ENCODE measurements at regions not wholly inside any gene's neighbourhood (a gene's known extent, or its start where the extent isn't known, plus 50 kb on each side); places are given as distances from the start of the nearest gene placed in this dataset.
A peak's percentile ranks its signal among the peaks of the same experiment; 100 is the strongest.

GRCh38 chr11:27865105-27865504 is 164.8 kb upstream of the BDNF start:
- peak; percentile 5; the same call in 1 of the 2 replicates for TF ChIP-seq RAD21 (IDR thresholded peaks at IDR 0.05; ENCODE audit: insufficient read depth, low read depth, low read length)
- TF ChIP-seq TAF1 (IDR thresholded peaks at IDR 0.05; ENCODE audit: borderline replicate concordance, low read depth, low read length) = no peak
- TF ChIP-seq RELA (IDR thresholded peaks at IDR 0.05; ENCODE audit: borderline replicate concordance, partially characterized antibody) = no peak
- WGBS (ENCODE audit: insufficient coverage, insufficient replicate concordance, low lambda C conversion rate, missing lambda C conversion rate) = 7% methylated on average over 3 of the region's 3 CpGs
- no peaks in the 10 kb centered on the region for H3K79me2 ChIP-seq (ENCODE audit: control insufficient read depth, insufficient read depth, low read length)
- ChIA-PET RAD21 (ENCODE audit: unreplicated experiment) (interaction anchor here (0.7 kb wide), 1 partner anchor 46 kb away, joined by 3 read pairs; no protein-coding TSS in a partner anchor), CTCF (interaction anchor here (2.4 kb wide), 1 partner anchor 8 kb away, joined by 6 read pairs; no protein-coding TSS in a partner anchor), POLR2A (no interaction called here), SMC1A (ENCODE audit: uncharacterized antibody, unreplicated experiment) (interaction anchor here (0.9 to 2.3 kb wide), 3 partner anchors 8 to 631 kb away, joined by 3 to 8 read pairs (median 3); no protein-coding TSS in a partner anchor)
- in situ Hi-C loops (cut with MboI) = no loop called here
- H3K4me1 ChIP-seq (ENCODE audit: control insufficient read depth, insufficient read depth, low read length) = no peaks in the 10 kb centered on the region
- no peaks in the 10 kb centered on the region for H3K9me3 ChIP-seq (replicated peaks; ENCODE audit: control insufficient read depth, insufficient read depth, low read length)
- H3K27ac ChIP-seq (ENCODE audit: control insufficient read depth, insufficient read depth) = no peak overlapping the region
- no peak overlapping the region for H3K4me3 ChIP-seq
- H3K4me2 ChIP-seq (ENCODE audit: control insufficient read depth, insufficient read depth) = no peak overlapping the region
- H2AFZ ChIP-seq (ENCODE audit: control insufficient read depth, low read depth, low read length) = no peak overlapping the region
- H4K20me1 ChIP-seq (ENCODE audit: control insufficient read depth, insufficient read depth) = no peaks in the 10 kb centered on the region
- FAIRE-seq = no peak
- no peaks in the 10 kb centered on the region for H3K27me3 ChIP-seq (replicated peaks in 1 of 2; ENCODE audit: control insufficient read depth in 2 of 2, insufficient read depth in 2 of 2, low read length in 1 of 2)
- DNase-seq (ENCODE audit: low read depth, low spot score) = no peak
- intact Hi-C loops (cut with micrococcal nuclease; ENCODE audit: unreplicated experiment) = no loop called here
- no peak for ATAC-seq
- H3K36me3 ChIP-seq (ENCODE audit: control insufficient read depth in 2 of 2, insufficient read depth in 2 of 2, low read length in 1 of 2) = no peaks in the 10 kb centered on the region
- no TSS peak for BruUV-seq (replicated peaks)
- no peak overlapping the region for H3K9ac ChIP-seq (ENCODE audit: control insufficient read depth, insufficient read depth, low read length)

DNA sequence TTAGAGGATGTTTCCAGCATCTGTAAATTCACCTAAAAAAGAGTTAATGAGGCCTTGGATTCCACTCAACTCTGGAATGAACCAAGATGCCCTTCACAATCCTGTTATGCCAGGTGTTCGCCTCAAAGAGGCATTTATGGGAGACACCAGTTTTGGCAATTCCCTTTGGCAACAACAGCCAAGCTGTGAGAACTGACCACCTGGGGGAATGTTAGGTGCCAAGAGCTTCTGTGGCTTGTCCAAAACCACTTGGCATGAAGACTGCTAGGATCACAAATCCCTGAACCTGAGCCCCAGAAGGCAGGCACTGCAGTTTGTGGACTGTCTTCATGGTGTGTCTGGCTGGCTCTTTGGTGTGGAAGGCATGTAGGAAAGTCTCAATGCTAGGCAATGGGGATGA is 164.4 kb upstream of the BDNF start:
- no peak overlapping the region for H3K4me2 ChIP-seq (ENCODE audit: control insufficient read depth, insufficient read depth)
- no peak overlapping the region for H3K27ac ChIP-seq (ENCODE audit: control insufficient read depth, insufficient read depth)
- H3K79me2 ChIP-seq (ENCODE audit: control insufficient read depth, insufficient read depth, low read length) = no peaks in the 10 kb centered on the region
- H3K9me3 ChIP-seq (replicated peaks; ENCODE audit: control insufficient read depth, insufficient read depth, low read length) = no peaks in the 10 kb centered on the region
- ATAC-seq = no peak
- H4K20me1 ChIP-seq (ENCODE audit: control insufficient read depth, insufficient read depth) = no peaks in the 10 kb centered on the region
- H3K9ac ChIP-seq (ENCODE audit: control insufficient read depth, insufficient read depth, low read length) = no peak overlapping the region
- H3K27me3 ChIP-seq (replicated peaks in 1 of 2; ENCODE audit: control insufficient read depth in 2 of 2, insufficient read depth in 2 of 2, low read length in 1 of 2) = no peaks in the 10 kb centered on the region
- in situ Hi-C loops (cut with MboI) = no loop called here
- ChIA-PET SMC1A (ENCODE audit: uncharacterized antibody, unreplicated experiment) (interaction anchor here (0.9 to 1.2 kb wide), 2 partner anchors 22 to 24 kb away, joined by 3 read pairs; no protein-coding TSS in a partner anchor), POLR2A (no interaction called here), CTCF (interaction anchor here (0.6 to 2.4 kb wide), 2 partner anchors 8 to 110 kb away, joined by 4 to 6 read pairs; no protein-coding TSS in a partner anchor), RAD21 (ENCODE audit: unreplicated experiment) (no interaction called here)
- no peak overlapping the region for H2AFZ ChIP-seq (ENCODE audit: control insufficient read depth, low read depth, low read length)
- H3K36me3 ChIP-seq (ENCODE audit: control insufficient read depth in 2 of 2, insufficient read depth in 2 of 2, low read length in 1 of 2) = no peaks in the 10 kb centered on the region
- 44% methylated on average over 1 of the region's 1 CpG for WGBS (ENCODE audit: insufficient coverage, insufficient replicate concordance, low lambda C conversion rate, missing lambda C conversion rate)
- BruUV-seq (replicated peaks) = no TSS peak
- no peak for DNase-seq (ENCODE audit: low read depth, low spot score)
- no peak for FAIRE-seq
- no peak overlapping the region for H3K4me3 ChIP-seq
- intact Hi-C loops (cut with micrococcal nuclease; ENCODE audit: unreplicated experiment) = no loop called here
- no peaks in the 10 kb centered on the region for H3K4me1 ChIP-seq (ENCODE audit: control insufficient read depth, insufficient read depth, low read length)
- TF ChIP-seq SUZ12 (IDR thresholded peaks at IDR 0.05; ENCODE audit: unreplicated experiment) (no peak), ZNF384 (IDR thresholded peaks at IDR 0.05; ENCODE audit: borderline replicate concordance, low read depth, low read length) (no peak), PRDM15 (CRISPR knock-in tag; IDR thresholded peaks at IDR 0.05) (no peak)
- TF ChIP-seq, protein P1, sequence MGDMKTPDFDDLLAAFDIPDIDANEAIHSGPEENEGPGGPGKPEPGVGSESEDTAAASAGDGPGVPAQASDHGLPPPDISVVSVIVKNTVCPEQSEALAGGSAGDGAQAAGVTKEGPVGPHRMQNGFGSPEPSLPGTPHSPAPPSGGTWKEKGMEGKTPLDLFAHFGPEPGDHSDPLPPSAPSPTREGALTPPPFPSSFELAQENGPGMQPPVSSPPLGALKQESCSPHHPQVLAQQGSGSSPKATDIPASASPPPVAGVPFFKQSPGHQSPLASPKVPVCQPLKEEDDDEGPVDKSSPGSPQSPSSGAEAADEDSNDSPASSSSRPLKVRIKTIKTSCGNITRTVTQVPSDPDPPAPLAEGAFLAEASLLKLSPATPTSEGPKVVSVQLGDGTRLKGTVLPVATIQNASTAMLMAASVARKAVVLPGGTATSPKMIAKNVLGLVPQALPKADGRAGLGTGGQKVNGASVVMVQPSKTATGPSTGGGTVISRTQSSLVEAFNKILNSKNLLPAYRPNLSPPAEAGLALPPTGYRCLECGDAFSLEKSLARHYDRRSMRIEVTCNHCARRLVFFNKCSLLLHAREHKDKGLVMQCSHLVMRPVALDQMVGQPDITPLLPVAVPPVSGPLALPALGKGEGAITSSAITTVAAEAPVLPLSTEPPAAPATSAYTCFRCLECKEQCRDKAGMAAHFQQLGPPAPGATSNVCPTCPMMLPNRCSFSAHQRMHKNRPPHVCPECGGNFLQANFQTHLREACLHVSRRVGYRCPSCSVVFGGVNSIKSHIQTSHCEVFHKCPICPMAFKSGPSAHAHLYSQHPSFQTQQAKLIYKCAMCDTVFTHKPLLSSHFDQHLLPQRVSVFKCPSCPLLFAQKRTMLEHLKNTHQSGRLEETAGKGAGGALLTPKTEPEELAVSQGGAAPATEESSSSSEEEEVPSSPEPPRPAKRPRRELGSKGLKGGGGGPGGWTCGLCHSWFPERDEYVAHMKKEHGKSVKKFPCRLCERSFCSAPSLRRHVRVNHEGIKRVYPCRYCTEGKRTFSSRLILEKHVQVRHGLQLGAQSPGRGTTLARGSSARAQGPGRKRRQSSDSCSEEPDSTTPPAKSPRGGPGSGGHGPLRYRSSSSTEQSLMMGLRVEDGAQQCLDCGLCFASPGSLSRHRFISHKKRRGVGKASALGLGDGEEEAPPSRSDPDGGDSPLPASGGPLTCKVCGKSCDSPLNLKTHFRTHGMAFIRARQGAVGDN (IDR thresholded peaks at IDR 0.05) = no peak
